Smooth muscle cell (in vitro differentiated cells): ENCODE measurements at regions not wholly inside any gene's neighbourhood (a gene's known extent, or its start where the extent isn't known, plus 50 kb on each side); places are given as distances from the start of the nearest gene placed in this dataset.

Source experiments
- DNase-seq: peaks from one replicate; lab custom pipeline; 2025; ENCODE audit not compliant: unreplicated experiment; lab: John Stamatoyannopoulos, UW
- H2AFZ ChIP-seq: fragments of 200-600 bp; sonication (generic); 2 replicates; pipeline ENCODE4 v1.6.0; 2016; ENCODE audit warnings: antibody characterized with exemption, low read depth, mild to moderate bottlenecking
- H3F3A ChIP-seq: fragments of 200-600 bp; sonication (generic); 2 replicates; pipeline ENCODE4 v1.6.0; 2017; ENCODE audit warnings: antibody characterized with exemption, low read depth
- H3K27ac ChIP-seq: fragments of 200-600 bp; sonication (generic); 2 replicates; pipeline ENCODE4 v1.5.1; 2016; ENCODE audit warnings: low read depth, mild to moderate bottlenecking
- H3K27me3 ChIP-seq: fragments of 200-600 bp; sonication (generic); 2 replicates; pipeline ENCODE4 v1.6.1; 2016; ENCODE audit warnings: low read depth, mild to moderate bottlenecking
- H3K36me3 ChIP-seq: fragments of 200-600 bp; sonication (generic); 2 replicates; pipeline ENCODE4 v1.5.1; 2016; ENCODE audit warnings: low read depth
- H3K4me1 ChIP-seq: fragments of 200-600 bp; sonication (generic); 2 replicates; pipeline ENCODE4 v1.5.1; 2016; ENCODE audit warnings: low read depth
- H3K4me2 ChIP-seq: fragments of 200-600 bp; sonication (generic); 2 replicates; pipeline ENCODE4 v1.6.0; 2016; ENCODE audit warnings: mild to moderate bottlenecking
- H3K4me3 ChIP-seq: fragments of 200-600 bp; sonication (generic); 2 replicates; pipeline ENCODE4 v1.5.1; 2016; ENCODE audit warnings: mild to moderate bottlenecking
- H3K79me2 ChIP-seq: fragments of 200-600 bp; sonication (generic); 2 replicates; pipeline ENCODE4 v1.6.0; 2016; ENCODE audit warnings: low read depth, mild to moderate bottlenecking
- H3K9ac ChIP-seq: fragments of 200-600 bp; sonication (generic); 2 replicates; pipeline ENCODE4 v1.6.0; 2016; ENCODE audit warnings: low read depth
- H3K9me3 ChIP-seq: fragments of 200-600 bp; sonication (generic); replicated peaks from 2 replicates; pipeline ENCODE4 v1.5.1; 2016; ENCODE audit warnings: low read depth
- H4K20me1 ChIP-seq: fragments of 200-600 bp; sonication (generic); 2 replicates; pipeline ENCODE4 v1.6.0; 2016; ENCODE audit warnings: low read depth
- CTCF ChIP-seq: fragments of 200-600 bp; sonication (generic); IDR thresholded peaks from 2 replicates; pipeline ENCODE4 v1.5.1; 2017; ENCODE audit warnings: borderline replicate concordance, mild to moderate bottlenecking, antibody characterized with exemption; ENCODE audit not compliant: insufficient read depth, poor library complexity, severe bottlenecking
- WGBS: methylation state at CpG from one replicate; pipeline ENCODE4 v1.1.7; 2016; ENCODE audit warnings: low lambda C conversion rate; 5-methylcytosine and 5-hydroxymethylcytosine counted together

- 58% methylated on average over 9 of the region's 9 CpGs for WGBS
- peak overlapping the region; percentile 5 for H3K27ac ChIP-seq
- DNase-seq: no peak
- peaks cover 19% of the 10 kb centered on the region for H3F3A ChIP-seq
- H3K79me2 ChIP-seq: no peaks in the 10 kb centered on the region
- peak overlapping the region; percentile 84 for H2AFZ ChIP-seq
- peaks cover 27% of the 10 kb centered on the region for H3K4me1 ChIP-seq
- no peak overlapping the region for H3K4me2 ChIP-seq
- no peak overlapping the region for H3K4me3 ChIP-seq
- no peak for TF ChIP-seq CTCF
- no peaks in the 10 kb centered on the region for H3K9me3 ChIP-seq
- no peaks in the 10 kb centered on the region for H3K27me3 ChIP-seq
- H3K9ac ChIP-seq: no peak overlapping the region
- no peaks in the 10 kb centered on the region for H3K36me3 ChIP-seq
- no peaks in the 10 kb centered on the region for H4K20me1 ChIP-seq
Measured at GRCh38 chr1:43059640-43060574, 101.2 kb upstream of the SLC2A1 start.

GRCh38 chr1:43058545-43059360 is 100.1 kb upstream of the SLC2A1 start:
- Histone ChIP-seq H2AFZ (peak overlapping the region; percentile 84), H3K4me1 (peaks cover 27% of the 10 kb centered on the region), H3K4me2 (peak overlapping the region; percentile 75), H3K79me2 (no peaks in the 10 kb centered on the region), H4K20me1 (no peaks in the 10 kb centered on the region), H3F3A (peaks cover 19% of the 10 kb centered on the region), H3K9ac (no peak overlapping the region), H3K27ac (peak overlapping the region; percentile 77), H3K36me3 (no peaks in the 10 kb centered on the region), H3K9me3 (no peaks in the 10 kb centered on the region), H3K4me3 (no peak overlapping the region), H3K27me3 (no peaks in the 10 kb centered on the region)
- no peak for TF ChIP-seq CTCF
- peak; percentile 16 for DNase-seq
- WGBS: 9% methylated on average over 10 of the region's 12 CpGs

DNA sequence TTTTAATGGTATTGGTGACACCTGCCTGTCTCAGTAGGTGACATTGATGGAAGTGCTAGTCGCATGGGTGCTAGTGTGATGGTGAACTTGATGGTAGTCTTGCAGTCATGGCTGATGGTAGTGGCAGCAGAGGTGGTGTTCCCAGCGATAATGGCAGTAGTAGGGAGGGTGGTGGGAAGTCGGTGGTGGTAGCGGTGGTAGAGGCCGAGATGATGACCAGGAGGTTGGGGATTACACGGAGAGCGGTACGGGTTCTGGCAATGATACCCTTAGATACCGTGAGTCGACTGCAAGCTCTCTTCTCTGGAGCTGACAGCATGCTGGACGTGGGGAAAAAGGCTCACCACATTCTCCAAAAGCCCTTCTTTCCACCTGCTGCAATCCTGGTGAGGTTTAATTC is 99.4 kb upstream of the SLC2A1 start:
- H3K9me3 ChIP-seq: no peaks in the 10 kb centered on the region
- no peaks in the 10 kb centered on the region for H3K36me3 ChIP-seq
- H4K20me1 ChIP-seq: no peaks in the 10 kb centered on the region
- H2AFZ ChIP-seq: no peak overlapping the region
- no peaks in the 10 kb centered on the region for H3K79me2 ChIP-seq
- no peaks in the 10 kb centered on the region for H3K27me3 ChIP-seq
- H3K9ac ChIP-seq: no peak overlapping the region
- peaks cover 32% of the 10 kb centered on the region for H3K4me1 ChIP-seq
- H3F3A ChIP-seq: peaks cover 24% of the 10 kb centered on the region
- peak overlapping the region; percentile 75 for H3K4me2 ChIP-seq
- H3K27ac ChIP-seq: peak overlapping the region; percentile 77
- no peak for DNase-seq
- no peak overlapping the region for H3K4me3 ChIP-seq
- TF ChIP-seq CTCF: no peak
- 51% methylated on average over 10 of the region's 11 CpGs for WGBS
